ENCODE measurements at regions not wholly inside any gene's neighbourhood (a gene's known extent, or its start where the extent isn't known, plus 50 kb on each side); places are given as distances from the start of the nearest gene placed in this dataset.

- DNase-seq, result no peak
These were observed 626.6 kb upstream of the TMEM132C start for GRCh38 chr12:127640181-127640886.

- DNase-seq, result no peak
These were observed 624.8 kb upstream of the TMEM132C start for GRCh38 chr12:127642208-127642607.

- DNase-seq, result no peak
These were observed 618.6 kb upstream of the TMEM132C start for GRCh38 chr12:127648321-127648720.

- DNase-seq, result no peak
These were observed 617.0 kb upstream of the TMEM132C start for GRCh38 chr12:127649961-127650360.

- DNase-seq, result no peak
These were observed 616.3 kb upstream of the TMEM132C start for GRCh38 chr12:127650626-127651025.

GRCh38 chr12:127652281-127652680 lies 614.7 kb upstream of the TMEM132C start:
- DNase-seq, result no peak

GRCh38 chr12:127654383-127654985 lies 612.5 kb upstream of the TMEM132C start:
- DNase-seq, result no peak

GRCh38 chr12:127655691-127656090 lies 611.3 kb upstream of the TMEM132C start:
- no peak for DNase-seq

- DNase-seq, result no peak
These were observed 610.7 kb upstream of the TMEM132C start for GRCh38 chr12:127656266-127656665.

- DNase-seq, result no peak
These were observed 609.9 kb upstream of the TMEM132C start for GRCh38 chr12:127657036-127657435.

GRCh38 chr12:127660961-127661360 lies 606.0 kb upstream of the TMEM132C start:
- DNase-seq, result no peak

- no peak for DNase-seq
These were observed 603.3 kb upstream of the TMEM132C start for GRCh38 chr12:127663716-127664115.

GRCh38 chr12:127664901-127665300 lies 602.1 kb upstream of the TMEM132C start:
- DNase-seq, result no peak

- no peak for DNase-seq
These were observed 599.8 kb upstream of the TMEM132C start for GRCh38 chr12:127667131-127667685.

GRCh38 chr12:127670294-127670693 lies 596.7 kb upstream of the TMEM132C start:
- DNase-seq, result no peak

GRCh38 chr12:127670796-127671195 lies 596.2 kb upstream of the TMEM132C start:
- DNase-seq, result no peak

- no peak for DNase-seq
These were observed 591.0 kb upstream of the TMEM132C start for GRCh38 chr12:127675936-127676335.

- peak; percentile 7 to 24 for DNase-seq
These were observed 589.3 kb upstream of the TMEM132C start for GRCh38 chr12:127677537-127678131.

- no peak for DNase-seq
These were observed 588.0 kb upstream of the TMEM132C start for GRCh38 chr12:127678945-127679344.

- DNase-seq, result no peak
These were observed 586.5 kb upstream of the TMEM132C start for GRCh38 chr12:127680516-127680915.

- DNase-seq, result no peak
These were observed 585.7 kb upstream of the TMEM132C start for GRCh38 chr12:127681151-127681754.

GRCh38 chr12:127685491-127685890 lies 581.5 kb upstream of the TMEM132C start:
- DNase-seq, result no peak

- DNase-seq, result no peak
These were observed 581.0 kb upstream of the TMEM132C start for GRCh38 chr12:127685931-127686330.

GRCh38 chr12:127687181-127687580 lies 579.8 kb upstream of the TMEM132C start:
- no peak for DNase-seq
